ENCODE measurements at regions not wholly inside any gene's neighbourhood (a gene's known extent, or its start where the extent isn't known, plus 50 kb on each side); places are given as distances from the start of the nearest gene placed in this dataset.

DNA sequence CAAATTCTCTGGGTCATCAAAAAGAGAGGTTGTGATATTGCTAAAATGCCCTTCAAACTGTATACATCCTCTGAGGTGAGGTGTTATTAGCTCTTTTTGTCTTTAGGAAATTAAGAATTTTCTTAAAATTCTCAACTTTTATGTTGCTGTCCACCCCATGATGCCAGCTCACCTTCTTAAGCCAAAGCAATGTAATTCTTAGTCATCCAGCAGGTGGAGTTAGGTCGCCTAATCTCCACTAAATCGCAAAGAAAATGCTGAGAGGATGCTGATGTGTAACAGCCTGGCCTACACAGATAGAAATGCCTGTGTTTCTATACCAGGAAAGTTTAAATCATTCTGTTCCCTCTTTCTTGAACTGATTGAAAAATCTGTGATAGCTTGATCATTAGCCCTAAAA is 770.2 kb upstream of the ALCAM start:
- TF ChIP-seq RAD21 (IDR thresholded peaks at IDR 0.05 in 1 of 2, conservative IDR thresholded peaks at IDR 0.05 in 1 of 2; ENCODE audit: low read depth in 2 of 2, low read length in 2 of 2) (peak; percentile 76 to 82), EGR1 (IDR thresholded peaks at IDR 0.05; ENCODE audit: borderline replicate concordance, low read depth, low read length) (no peak)
- TF ChIP-seq, protein P1, sequence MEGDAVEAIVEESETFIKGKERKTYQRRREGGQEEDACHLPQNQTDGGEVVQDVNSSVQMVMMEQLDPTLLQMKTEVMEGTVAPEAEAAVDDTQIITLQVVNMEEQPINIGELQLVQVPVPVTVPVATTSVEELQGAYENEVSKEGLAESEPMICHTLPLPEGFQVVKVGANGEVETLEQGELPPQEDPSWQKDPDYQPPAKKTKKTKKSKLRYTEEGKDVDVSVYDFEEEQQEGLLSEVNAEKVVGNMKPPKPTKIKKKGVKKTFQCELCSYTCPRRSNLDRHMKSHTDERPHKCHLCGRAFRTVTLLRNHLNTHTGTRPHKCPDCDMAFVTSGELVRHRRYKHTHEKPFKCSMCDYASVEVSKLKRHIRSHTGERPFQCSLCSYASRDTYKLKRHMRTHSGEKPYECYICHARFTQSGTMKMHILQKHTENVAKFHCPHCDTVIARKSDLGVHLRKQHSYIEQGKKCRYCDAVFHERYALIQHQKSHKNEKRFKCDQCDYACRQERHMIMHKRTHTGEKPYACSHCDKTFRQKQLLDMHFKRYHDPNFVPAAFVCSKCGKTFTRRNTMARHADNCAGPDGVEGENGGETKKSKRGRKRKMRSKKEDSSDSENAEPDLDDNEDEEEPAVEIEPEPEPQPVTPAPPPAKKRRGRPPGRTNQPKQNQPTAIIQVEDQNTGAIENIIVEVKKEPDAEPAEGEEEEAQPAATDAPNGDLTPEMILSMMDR (IDR thresholded peaks at IDR 0.05; ENCODE audit: control extremely low read depth in 1 of 3, insufficient read depth in 1 of 3, low read depth in 1 of 3, low read length in 3 of 3) = peak in 2 of 3 experiments; percentile 49 to 65; a peak in 3 of 4 replicates
- 18% methylated on average over 2 of the region's 2 CpGs; no CpG with 5 or more reads in 1 of the 2 experiments for WGBS, 2 experiments (ENCODE audit: extremely low coverage in 1 of 2, insufficient coverage in 1 of 2, insufficient read length in 1 of 2, insufficient replicate concordance in 2 of 2, low coverage in 1 of 2, low lambda C conversion rate in 2 of 2, missing lambda C conversion rate in 1 of 2)
- CTCF ChIA-PET (ENCODE audit: partially characterized antibody) = interaction anchor here (0.6 to 2.5 kb wide), 36 partner anchors 8 to 1012 kb away, joined by 3 to 11 read pairs (median 4); partner anchors contain the start of gene ALCAM

More for the DNA sequence above, 770.2 kb upstream of the ALCAM start:
- FAIRE-seq (peak; percentile 57), DNase-seq (ENCODE audit: low read depth in 1 of 2, low spot score in 2 of 2) (no peak)
- H3K79me1 ChIP-seq (ENCODE audit: low read depth, low read length) = no peaks in the 10 kb centered on the region
- H3K23ac ChIP-seq (ENCODE audit: insufficient read length) = no peak overlapping the region
- no peak overlapping the region for H2BK5ac ChIP-seq (ENCODE audit: low read depth, low read length)
- POLR2A ChIA-PET (ENCODE audit: partially characterized antibody) = no interaction called here
- no peak overlapping the region for H4K91ac ChIP-seq (replicated peaks; ENCODE audit: insufficient read length, low read length)
- no peak overlapping the region for H3K56ac ChIP-seq (replicated peaks; ENCODE audit: insufficient read length, low read depth, low read length)
- H2BK15ac ChIP-seq (ENCODE audit: low read length) = no peak overlapping the region
- no peak overlapping the region for H3K4me3 ChIP-seq (ENCODE audit: extremely low read depth in 1 of 4, insufficient read depth in 2 of 4, low read depth in 3 of 4, low read length in 4 of 4)
- no peak overlapping the region for H3K4ac ChIP-seq (replicated peaks; ENCODE audit: insufficient read length, low read depth, low read length)
- no peak overlapping the region for H3K9ac ChIP-seq (replicated peaks in 1 of 4; ENCODE audit: extremely low read depth in 1 of 4, low read depth in 3 of 4, low read length in 3 of 4)
- no peak overlapping the region for H3K18ac ChIP-seq (ENCODE audit: extremely low read depth, low read length)
- no peaks in the 10 kb centered on the region for H3K27me3 ChIP-seq (replicated peaks in 1 of 4; ENCODE audit: control insufficient read depth in 3 of 4, extremely low read depth in 1 of 4, insufficient read depth in 3 of 4, low read length in 3 of 4)
- H2BK12ac ChIP-seq (ENCODE audit: low read depth, low read length) = no peak overlapping the region
- no peaks in the 10 kb centered on the region for H3K23me2 ChIP-seq (ENCODE audit: low read depth, low read length)
- H4K8ac ChIP-seq (ENCODE audit: extremely low read depth, insufficient read depth, low read length) = no peak overlapping the region
- no peaks in the 10 kb centered on the region for H4K20me1 ChIP-seq (replicated peaks in 1 of 2; ENCODE audit: control insufficient read depth in 1 of 2, insufficient read depth in 2 of 2, low read length in 2 of 2)
- no peak overlapping the region for H2AFZ ChIP-seq (ENCODE audit: low read length)
- no peak overlapping the region for H3K14ac ChIP-seq (ENCODE audit: insufficient read length)
- no peak overlapping the region for H2BK20ac ChIP-seq (ENCODE audit: low read length)
- H3K9me3 ChIP-seq (ENCODE audit: insufficient read depth in 2 of 2, low read depth in 1 of 2, low read length in 1 of 2) = no peaks in the 10 kb centered on the region
- no peak overlapping the region for H3K27ac ChIP-seq (ENCODE audit: low read depth, low read length)
- no peaks in the 10 kb centered on the region; a peak in 1 of 7 replicates for H3K4me1 ChIP-seq (replicated peaks in 1 of 4; ENCODE audit: control insufficient read depth in 3 of 4, insufficient read depth in 4 of 4, low read length in 3 of 4)
- H3K79me2 ChIP-seq (ENCODE audit: control insufficient read depth in 1 of 2, insufficient read depth in 2 of 2, low read length in 2 of 2) = no peaks in the 10 kb centered on the region
- no peaks in the 10 kb centered on the region for H3K36me3 ChIP-seq (ENCODE audit: control insufficient read depth in 2 of 4, insufficient read depth in 4 of 4, low read length in 3 of 4)
- no peak overlapping the region for H2BK120ac ChIP-seq (replicated peaks; ENCODE audit: low read depth, low read length)
- peak overlapping the region; percentile 72 for H4K5ac ChIP-seq (ENCODE audit: insufficient read length, low read depth, low read length)
- no peak overlapping the region for H3K4me2 ChIP-seq (ENCODE audit: insufficient read depth in 1 of 2, low read depth in 2 of 2, low read length in 2 of 2)
- no peak overlapping the region for H2AK5ac ChIP-seq (ENCODE audit: low read depth, low read length)
